B cell (primary cell): ENCODE measurements at regions not wholly inside any gene's neighbourhood (a gene's known extent, or its start where the extent isn't known, plus 50 kb on each side); places are given as distances from the start of the nearest gene placed in this dataset.

Experiments
- CTCF ChIP-seq: fragments of 200-600 bp; IDR thresholded peaks from one replicate; pipeline ENCODE4 v1.8.0; 2022; ENCODE audit warnings: antibody characterized with exemption, mild to moderate bottlenecking
- EZH2 ChIP-seq: IDR thresholded peaks from 2 replicates; pipeline ENCODE4 v1.6.1; 2012; ENCODE audit warnings: borderline replicate concordance, low read depth, mild to moderate bottlenecking, moderate library complexity, low read length; ENCODE audit not compliant: insufficient read depth, poor library complexity, severe bottlenecking

GRCh38 chr13:111004444-111004843, 89.6 kb upstream of the ANKRD10 start:
- TF ChIP-seq CTCF = no peak
- no peak for TF ChIP-seq EZH2
